Right lobe of liver (tissue), 6 donors: ENCODE measurements at regions not wholly inside any gene's neighbourhood (a gene's known extent, or its start where the extent isn't known, plus 50 kb on each side); places are given as distances from the start of the nearest gene placed in this dataset.

Source experiments
- ATAC-seq, 4 donors: fragments of 200-7000 bp; cut with Tn5 transposase; one replicate each; pipeline ENCODE4 v1.9.1; 2020; ENCODE audit warnings: mild to moderate bottlenecking in 4 of 4, moderate library complexity in 4 of 4
- DNase-seq, 3 donors: peaks; one replicate each; pipeline ENCODE4 v3.0.0-alpha.2; 2020
- H3K27ac ChIP-seq, 3 donors: fragments of 200-600 bp; one replicate each; pipeline ENCODE4 v1.8.0; 2022
- H3K27me3 ChIP-seq, 2 donors: fragments of 200-600 bp; one replicate each; pipeline ENCODE4 v1.8.0; 2022
- H3K36me3 ChIP-seq, 4 donors: fragments of 200-600 bp; sonication (generic) in 1 of 4; one replicate each; pipeline versions ENCODE4 v1.5.1 to v1.8.0; 2017 to 2022; ENCODE audit warnings: control low read depth in 1 of 4
- H3K4me1 ChIP-seq, 4 donors: fragments of 200-600 bp; sonication (generic) in 1 of 4; one replicate each; pipeline versions ENCODE4 v1.5.1 to v1.8.0; 2017 to 2022; ENCODE audit warnings: control low read depth in 1 of 4
- H3K4me3 ChIP-seq, 3 donors: fragments of 200-600 bp; one replicate each; pipeline ENCODE4 v1.8.0; 2022
- H3K9me3 ChIP-seq, 4 donors: fragments of 200-600 bp; sonication (generic) in 1 of 4; one replicate each; pipeline versions ENCODE4 v1.5.1 to v1.8.0; 2017 to 2022; ENCODE audit warnings: control low read depth in 1 of 4
- POLR2A ChIP-seq: fragments of 450-650 bp; IDR thresholded peaks from one replicate; pipeline ENCODE4 v1.6.1; 2017; ENCODE audit warnings: antibody characterized with exemption, mild to moderate bottlenecking
- WGBS: methylation state at CpG from one replicate; pipeline ENCODE4 v1.1.6; 2018; ENCODE audit warnings: low coverage, low lambda C conversion rate; ENCODE audit not compliant: insufficient coverage; ENCODE audit errors: missing lambda C conversion rate; 5-methylcytosine and 5-hydroxymethylcytosine counted together
- intact Hi-C, 2 donors: fragments of 100-400 bp; cut with DNase I; formaldehyde crosslinking; loops; one replicate each; pipeline versions ENCODE4 v1.11.2 to v1.14.1; 2022
- TF ChIP-seq, protein P1 (sequence below), 4 donors: fragments of 200-600 bp in 3 of 4; fragments of 450-650 bp in 1 of 4; IDR thresholded peaks; one replicate each; pipeline versions ENCODE4 v1.5.1 to v1.8.0; 2016 to 2022; ENCODE audit warnings: antibody characterized with exemption in 4 of 4, mild to moderate bottlenecking in 2 of 4
- donor health status: DM: no; HTN: yes; CAD: no.
- donor health status: DM: no; HTN: no; CAD: no.
- donor health status: DM: no; HTN: no; CAD: no.
- donor health status: DM: no; HTN: yes; CAD: no.
- donor health status: DM: no; HTN: yes; CAD: no.

DNA sequence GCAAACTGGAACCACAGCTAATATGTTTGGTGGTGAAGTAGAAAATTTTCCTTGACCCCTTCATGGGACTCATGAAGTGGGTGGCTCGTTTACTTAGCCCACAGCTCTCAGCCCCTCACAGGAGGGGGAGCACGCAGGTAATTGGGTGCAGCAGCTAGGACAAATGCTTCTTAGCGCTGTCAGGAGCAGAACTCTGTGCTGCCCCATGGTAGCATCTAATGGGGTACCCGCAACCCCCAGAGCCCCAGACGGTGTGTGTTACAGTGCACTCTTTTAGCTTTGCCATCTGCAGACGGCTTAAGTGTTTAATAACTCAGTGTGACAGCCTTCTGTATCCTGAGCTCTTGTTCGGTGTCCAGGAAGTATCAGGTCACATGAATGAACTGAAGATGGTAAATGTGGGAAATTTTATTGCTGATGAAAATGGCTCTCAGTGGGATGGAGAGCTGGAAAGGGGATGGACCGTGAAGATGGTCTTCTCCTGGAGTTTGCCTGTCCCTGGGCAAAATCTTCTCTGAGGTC is 189.6 kb upstream of the ZRANB2 start:
- 61% methylated on average over 4 of the region's 8 CpGs for WGBS
- Histone ChIP-seq H3K27me3 (no peaks in the 10 kb centered on the region), H3K36me3 (no peaks in the 10 kb centered on the region), H3K4me3 (no peak overlapping the region), H3K27ac (no peak overlapping the region), H3K4me1 (no peaks in the 10 kb centered on the region), H3K9me3 (no peaks in the 10 kb centered on the region)
- intact Hi-C loops = no loop called here
- no peak for ATAC-seq
- TF ChIP-seq POLR2A = no peak
- TF ChIP-seq, protein P1, sequence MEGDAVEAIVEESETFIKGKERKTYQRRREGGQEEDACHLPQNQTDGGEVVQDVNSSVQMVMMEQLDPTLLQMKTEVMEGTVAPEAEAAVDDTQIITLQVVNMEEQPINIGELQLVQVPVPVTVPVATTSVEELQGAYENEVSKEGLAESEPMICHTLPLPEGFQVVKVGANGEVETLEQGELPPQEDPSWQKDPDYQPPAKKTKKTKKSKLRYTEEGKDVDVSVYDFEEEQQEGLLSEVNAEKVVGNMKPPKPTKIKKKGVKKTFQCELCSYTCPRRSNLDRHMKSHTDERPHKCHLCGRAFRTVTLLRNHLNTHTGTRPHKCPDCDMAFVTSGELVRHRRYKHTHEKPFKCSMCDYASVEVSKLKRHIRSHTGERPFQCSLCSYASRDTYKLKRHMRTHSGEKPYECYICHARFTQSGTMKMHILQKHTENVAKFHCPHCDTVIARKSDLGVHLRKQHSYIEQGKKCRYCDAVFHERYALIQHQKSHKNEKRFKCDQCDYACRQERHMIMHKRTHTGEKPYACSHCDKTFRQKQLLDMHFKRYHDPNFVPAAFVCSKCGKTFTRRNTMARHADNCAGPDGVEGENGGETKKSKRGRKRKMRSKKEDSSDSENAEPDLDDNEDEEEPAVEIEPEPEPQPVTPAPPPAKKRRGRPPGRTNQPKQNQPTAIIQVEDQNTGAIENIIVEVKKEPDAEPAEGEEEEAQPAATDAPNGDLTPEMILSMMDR (IDR thresholded peaks at IDR 0.05) = no peak
- no peak for DNase-seq

DNA sequence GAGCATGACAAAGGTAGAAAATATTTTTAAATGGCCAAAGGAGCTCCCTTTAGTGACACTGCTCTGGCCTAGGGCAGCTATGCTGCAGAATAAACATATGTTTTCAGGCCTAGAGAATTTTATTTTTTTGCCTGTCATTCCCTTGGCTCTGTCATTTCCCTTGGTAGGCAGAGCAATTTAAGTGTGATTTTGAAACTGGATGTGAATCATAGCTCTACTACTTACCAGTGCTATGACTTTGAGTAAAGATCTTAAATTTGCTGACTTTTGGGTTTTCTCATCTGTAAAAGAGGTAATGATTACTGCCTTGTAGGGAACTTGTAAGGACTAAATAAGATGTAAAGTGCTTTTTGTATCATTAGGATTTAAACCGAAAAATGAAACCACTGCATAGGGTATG is 189.0 kb upstream of the ZRANB2 start:
- Histone ChIP-seq H3K4me3 (no peak overlapping the region), H3K36me3 (no peaks in the 10 kb centered on the region), H3K9me3 (no peaks in the 10 kb centered on the region), H3K27ac (no peak overlapping the region), H3K4me1 (no peaks in the 10 kb centered on the region), H3K27me3 (no peaks in the 10 kb centered on the region)
- DNase-seq (no peak), ATAC-seq (no peak)
- 72% methylated on average over 1 of the region's 1 CpG for WGBS
- TF ChIP-seq, protein P1 (IDR thresholded peaks at IDR 0.05) = no peak
- TF ChIP-seq POLR2A = no peak
- intact Hi-C loops = no loop called here

DNA sequence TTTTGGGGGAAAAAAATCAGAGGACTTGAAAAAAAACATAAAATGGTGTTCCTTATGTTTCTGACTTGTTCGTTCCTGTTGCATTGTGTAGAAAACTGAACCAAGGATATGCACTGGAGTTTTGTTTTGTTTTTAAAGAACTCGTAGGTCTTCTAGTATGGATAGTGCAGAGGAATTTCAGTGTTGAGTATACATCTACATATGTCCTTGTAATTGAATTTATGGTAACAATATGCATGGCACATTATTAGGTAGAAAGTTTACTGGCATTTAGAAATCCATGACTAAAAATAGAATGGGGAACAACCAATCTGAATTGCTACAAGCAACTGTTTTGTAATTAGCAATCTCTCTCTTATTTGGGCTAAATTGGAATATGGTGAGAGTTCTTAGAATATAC is 188.3 kb upstream of the ZRANB2 start:
- Histone ChIP-seq H3K27me3 (no peaks in the 10 kb centered on the region), H3K27ac (no peak overlapping the region), H3K36me3 (no peaks in the 10 kb centered on the region), H3K9me3 (no peaks in the 10 kb centered on the region), H3K4me3 (no peak overlapping the region), H3K4me1 (no peaks in the 10 kb centered on the region)
- ATAC-seq = no peak
- no peak for TF ChIP-seq POLR2A
- TF ChIP-seq, protein P1 (IDR thresholded peaks at IDR 0.05) = no peak
- 56% methylated on average over 2 of the region's 2 CpGs for WGBS
- intact Hi-C loops = no loop called here
- DNase-seq = no peak

DNA sequence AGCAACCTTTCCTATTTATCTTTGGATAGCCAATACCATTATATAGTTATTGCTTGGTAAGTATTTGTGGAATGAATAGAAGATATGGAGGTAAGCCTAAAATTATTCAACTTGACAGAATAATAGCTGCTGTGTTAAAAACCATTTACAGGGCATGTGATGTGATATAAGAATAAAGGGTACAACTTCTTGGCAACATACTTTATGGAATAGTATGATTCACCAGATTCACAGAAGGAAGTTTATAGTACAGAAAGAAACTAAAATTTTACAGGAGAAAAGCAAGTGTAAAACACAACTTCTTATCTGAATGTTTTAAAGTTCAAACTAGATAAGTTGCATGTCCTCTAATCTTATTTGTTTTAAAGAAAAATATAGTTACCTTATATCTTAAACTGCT is 186.4 kb upstream of the ZRANB2 start:
- ATAC-seq (no peak), DNase-seq (no peak)
- no peaks in the 10 kb centered on the region for H3K27me3 ChIP-seq
- H3K4me1 ChIP-seq = no peaks in the 10 kb centered on the region
- no peak overlapping the region for H3K4me3 ChIP-seq
- H3K27ac ChIP-seq = no peak overlapping the region
- no peaks in the 10 kb centered on the region for H3K9me3 ChIP-seq
- TF ChIP-seq, protein P1 (IDR thresholded peaks at IDR 0.05) = no peak
- TF ChIP-seq POLR2A = no peak
- H3K36me3 ChIP-seq = no peaks in the 10 kb centered on the region
- intact Hi-C loops = no loop called here

DNA sequence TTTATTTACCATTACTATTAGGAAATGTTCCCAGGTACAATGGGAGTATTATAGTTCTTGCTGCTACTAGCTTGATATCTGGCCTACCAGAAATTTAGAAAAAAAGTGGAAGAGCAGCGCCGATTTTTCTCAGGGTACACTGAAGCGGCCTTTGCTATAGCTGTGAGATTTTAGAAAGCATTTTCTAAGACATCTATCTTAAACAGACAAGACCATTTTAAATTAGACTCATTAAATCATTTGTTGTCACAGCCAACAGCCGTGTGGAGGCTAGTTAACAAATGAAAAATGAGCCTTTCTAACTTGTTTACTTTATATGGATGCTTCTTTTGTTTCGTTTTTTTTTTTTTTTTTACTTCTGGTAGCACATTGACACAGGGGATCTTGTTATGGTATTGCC is 183.2 kb upstream of the ZRANB2 start:
- DNase-seq = no peak
- Histone ChIP-seq H3K4me1 (no peaks in the 10 kb centered on the region), H3K36me3 (no peaks in the 10 kb centered on the region), H3K27ac (no peak overlapping the region), H3K9me3 (no peaks in the 10 kb centered on the region), H3K4me3 (no peak overlapping the region), H3K27me3 (no peaks in the 10 kb centered on the region)
- TF ChIP-seq POLR2A = no peak
- TF ChIP-seq, protein P1 (IDR thresholded peaks at IDR 0.05) = no peak
- no peak for ATAC-seq
- WGBS = 58% methylated on average over 5 of the region's 5 CpGs
- intact Hi-C loops = no loop called here
